ENCODE measurements at regions not wholly inside any gene's neighbourhood (a gene's known extent, or its start where the extent isn't known, plus 50 kb on each side); places are given as distances from the start of the nearest gene placed in this dataset.

- 20% methylated on average over 3 of the region's 9 CpGs for WGBS (ENCODE audit: insufficient coverage)
- Histone ChIP-seq H3K27me3 (ENCODE audit: control insufficient read depth, insufficient read depth, low read length) (no peaks in the 10 kb centered on the region), H3K36me3 (ENCODE audit: control insufficient read depth, insufficient read depth, low read length) (no peaks in the 10 kb centered on the region), H3K4me3 (ENCODE audit: low read length) (no peak overlapping the region), H3K27ac (ENCODE audit: low read length) (no peak overlapping the region), H3K4me1 (ENCODE audit: control insufficient read depth, insufficient read depth, low read length) (no peaks in the 10 kb centered on the region), H3K9me3 (replicated peaks; ENCODE audit: control insufficient read depth, low read depth, low read length) (no peaks in the 10 kb centered on the region)
- peak; percentile 5 for DNase-seq
Observed at GRCh38 chr6:8182902-8183665, 80.7 kb upstream of the EEF1E1 start.

- Histone ChIP-seq H3K9me3 (replicated peaks; ENCODE audit: control insufficient read depth, low read depth, low read length) (no peaks in the 10 kb centered on the region), H3K4me3 (ENCODE audit: low read length) (no peak overlapping the region), H3K27me3 (ENCODE audit: control insufficient read depth, insufficient read depth, low read length) (no peaks in the 10 kb centered on the region), H3K27ac (ENCODE audit: low read length) (no peak overlapping the region), H3K36me3 (ENCODE audit: control insufficient read depth, insufficient read depth, low read length) (no peaks in the 10 kb centered on the region), H3K4me1 (ENCODE audit: control insufficient read depth, insufficient read depth, low read length) (no peaks in the 10 kb centered on the region)
- WGBS (ENCODE audit: insufficient coverage): 31% methylated on average over 8 of the region's 10 CpGs
- peak; percentile 11 for DNase-seq
Observed at GRCh38 chr6:8181951-8182845, 79.8 kb upstream of the EEF1E1 start.

- no peak for DNase-seq
- no peaks in the 10 kb centered on the region for H3K27me3 ChIP-seq (ENCODE audit: control insufficient read depth, insufficient read depth, low read length)
- WGBS (ENCODE audit: insufficient coverage): 80% methylated on average over 1 of the region's 2 CpGs
- H3K4me3 ChIP-seq (ENCODE audit: low read length): no peak overlapping the region
- H3K9me3 ChIP-seq (replicated peaks; ENCODE audit: control insufficient read depth, low read depth, low read length): no peaks in the 10 kb centered on the region
- no peaks in the 10 kb centered on the region for H3K4me1 ChIP-seq (ENCODE audit: control insufficient read depth, insufficient read depth, low read length)
- no peak overlapping the region for H3K27ac ChIP-seq (ENCODE audit: low read length)
- H3K36me3 ChIP-seq (ENCODE audit: control insufficient read depth, insufficient read depth, low read length): no peaks in the 10 kb centered on the region
Observed at GRCh38 chr6:8181160-8181881, 79.0 kb upstream of the EEF1E1 start.

- Histone ChIP-seq H3K36me3 (ENCODE audit: control insufficient read depth, insufficient read depth, low read length) (no peaks in the 10 kb centered on the region), H3K27ac (ENCODE audit: low read length) (no peak overlapping the region), H3K27me3 (ENCODE audit: control insufficient read depth, insufficient read depth, low read length) (no peaks in the 10 kb centered on the region), H3K4me3 (ENCODE audit: low read length) (no peak overlapping the region), H3K4me1 (ENCODE audit: control insufficient read depth, insufficient read depth, low read length) (no peaks in the 10 kb centered on the region), H3K9me3 (replicated peaks; ENCODE audit: control insufficient read depth, low read depth, low read length) (no peaks in the 10 kb centered on the region)
- WGBS (ENCODE audit: insufficient coverage): 27% methylated on average over 9 of the region's 11 CpGs
- no peak for DNase-seq
Observed at GRCh38 chr6:8180327-8181159, 78.2 kb upstream of the EEF1E1 start.

GRCh38 chr6:8177721-8178120 is 75.4 kb upstream of the EEF1E1 start:
- H3K27me3 ChIP-seq (ENCODE audit: control insufficient read depth, insufficient read depth, low read length): no peaks in the 10 kb centered on the region
- WGBS (ENCODE audit: insufficient coverage): no CpG with 5 or more reads among the region's 2 CpGs
- no peaks in the 10 kb centered on the region for H3K9me3 ChIP-seq (replicated peaks; ENCODE audit: control insufficient read depth, low read depth, low read length)
- no peak for DNase-seq
- no peaks in the 10 kb centered on the region for H3K4me1 ChIP-seq (ENCODE audit: control insufficient read depth, insufficient read depth, low read length)
- no peak overlapping the region for H3K4me3 ChIP-seq (ENCODE audit: low read length)
- no peak overlapping the region for H3K27ac ChIP-seq (ENCODE audit: low read length)
- no peaks in the 10 kb centered on the region for H3K36me3 ChIP-seq (ENCODE audit: control insufficient read depth, insufficient read depth, low read length)

GRCh38 chr6:8175046-8175777 is 72.9 kb upstream of the EEF1E1 start:
- WGBS (ENCODE audit: insufficient coverage): 85% methylated on average over 1 of the region's 3 CpGs

GRCh38 chr6:8174571-8174970 is 72.2 kb upstream of the EEF1E1 start:
- no peaks in the 10 kb centered on the region for H3K36me3 ChIP-seq (ENCODE audit: control insufficient read depth, insufficient read depth, low read length)
- no peaks in the 10 kb centered on the region for H3K4me1 ChIP-seq (ENCODE audit: control insufficient read depth, insufficient read depth, low read length)
- no peaks in the 10 kb centered on the region for H3K9me3 ChIP-seq (replicated peaks; ENCODE audit: control insufficient read depth, low read depth, low read length)
- no peak overlapping the region for H3K27ac ChIP-seq (ENCODE audit: low read length)
- WGBS (ENCODE audit: insufficient coverage): 58% methylated on average over 3 of the region's 6 CpGs
- no peak overlapping the region for H3K4me3 ChIP-seq (ENCODE audit: low read length)
- H3K27me3 ChIP-seq (ENCODE audit: control insufficient read depth, insufficient read depth, low read length): no peaks in the 10 kb centered on the region
- no peak for DNase-seq

More at GRCh38 chr6:8175046-8175777, 72.9 kb upstream of the EEF1E1 start:
- DNase-seq: no peak
- Histone ChIP-seq H3K27ac (ENCODE audit: low read length) (no peak overlapping the region), H3K36me3 (ENCODE audit: control insufficient read depth, insufficient read depth, low read length) (no peaks in the 10 kb centered on the region), H3K27me3 (ENCODE audit: control insufficient read depth, insufficient read depth, low read length) (no peaks in the 10 kb centered on the region), H3K4me1 (ENCODE audit: control insufficient read depth, insufficient read depth, low read length) (no peaks in the 10 kb centered on the region), H3K9me3 (replicated peaks; ENCODE audit: control insufficient read depth, low read depth, low read length) (no peaks in the 10 kb centered on the region), H3K4me3 (ENCODE audit: low read length) (no peak overlapping the region)

- no peak for DNase-seq
- no peaks in the 10 kb centered on the region for H3K9me3 ChIP-seq (replicated peaks; ENCODE audit: control insufficient read depth, low read depth, low read length)
- no peaks in the 10 kb centered on the region for H3K27me3 ChIP-seq (ENCODE audit: control insufficient read depth, insufficient read depth, low read length)
- H3K36me3 ChIP-seq (ENCODE audit: control insufficient read depth, insufficient read depth, low read length): no peaks in the 10 kb centered on the region
- no peak overlapping the region for H3K4me3 ChIP-seq (ENCODE audit: low read length)
- 100% methylated on average over 2 of the region's 4 CpGs for WGBS (ENCODE audit: insufficient coverage)
- H3K27ac ChIP-seq (ENCODE audit: low read length): no peak overlapping the region
- no peaks in the 10 kb centered on the region for H3K4me1 ChIP-seq (ENCODE audit: control insufficient read depth, insufficient read depth, low read length)
Observed at GRCh38 chr6:8172530-8172929, 70.2 kb upstream of the EEF1E1 start.

GRCh38 chr6:8170754-8171153 is 68.4 kb upstream of the EEF1E1 start:
- Histone ChIP-seq H3K27me3 (ENCODE audit: control insufficient read depth, insufficient read depth, low read length) (no peaks in the 10 kb centered on the region), H3K36me3 (ENCODE audit: control insufficient read depth, insufficient read depth, low read length) (no peaks in the 10 kb centered on the region), H3K9me3 (replicated peaks; ENCODE audit: control insufficient read depth, low read depth, low read length) (no peaks in the 10 kb centered on the region), H3K4me1 (ENCODE audit: control insufficient read depth, insufficient read depth, low read length) (no peaks in the 10 kb centered on the region), H3K4me3 (ENCODE audit: low read length) (no peak overlapping the region), H3K27ac (ENCODE audit: low read length) (no peak overlapping the region)
- DNase-seq: no peak
- 90% methylated on average over 2 of the region's 3 CpGs for WGBS (ENCODE audit: insufficient coverage)

Data from muscle of leg (tissue), 3 donors.